Transverse colon (tissue), 3 donors: ENCODE measurements at regions not wholly inside any gene's neighbourhood (a gene's known extent, or its start where the extent isn't known, plus 50 kb on each side); places are given as distances from the start of the nearest gene placed in this dataset.

Experiments used
- EP300 ChIP-seq: sonication (generic); formaldehyde crosslinking; IDR thresholded peaks from one replicate; pipeline ENCODE4 v1.6.1; 2017; ENCODE audit warnings: antibody characterized with exemption, low read depth
- POLR2A ChIP-seq: fragments of 450-650 bp; IDR thresholded peaks from one replicate; pipeline ENCODE4 v1.6.1; 2016; ENCODE audit warnings: antibody characterized with exemption, mild to moderate bottlenecking, moderate library complexity
- TF ChIP-seq, protein P1 (sequence below), 5 experiments: fragments of 200-600 bp in 3 of 5; fragments of 450-650 bp in 2 of 5; sonication (generic) in 3 of 5; IDR thresholded peaks; 1 replicate in 2 of 5; 2 replicates in 3 of 5; pipeline ENCODE4 v1.5.1; 2016 to 2017; ENCODE audit warnings: antibody characterized with exemption in 5 of 5, inconsistent platforms in 3 of 5, mild to moderate bottlenecking in 2 of 5, moderate library complexity in 1 of 5

DNA sequence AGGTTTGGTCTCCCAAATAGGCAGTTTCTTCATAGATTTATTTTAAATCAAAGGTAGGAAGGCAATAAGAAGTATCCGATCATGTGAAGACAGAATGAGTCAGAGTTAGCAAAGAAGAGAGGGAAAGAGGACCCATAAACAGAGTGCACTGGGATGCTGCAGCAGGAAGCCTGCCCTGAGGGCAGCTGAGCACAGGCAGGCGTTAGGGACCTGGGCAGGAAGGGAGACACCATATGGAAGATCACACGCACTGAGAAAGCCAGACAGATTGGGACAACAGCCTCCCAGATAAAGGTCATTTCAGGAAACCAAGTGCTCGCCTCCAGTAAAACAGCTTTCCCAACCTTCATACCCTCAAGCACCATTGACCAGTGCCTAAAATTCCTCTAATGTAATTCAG is 598.0 kb downstream of the EFNB2 start:
- TF ChIP-seq, protein P1, sequence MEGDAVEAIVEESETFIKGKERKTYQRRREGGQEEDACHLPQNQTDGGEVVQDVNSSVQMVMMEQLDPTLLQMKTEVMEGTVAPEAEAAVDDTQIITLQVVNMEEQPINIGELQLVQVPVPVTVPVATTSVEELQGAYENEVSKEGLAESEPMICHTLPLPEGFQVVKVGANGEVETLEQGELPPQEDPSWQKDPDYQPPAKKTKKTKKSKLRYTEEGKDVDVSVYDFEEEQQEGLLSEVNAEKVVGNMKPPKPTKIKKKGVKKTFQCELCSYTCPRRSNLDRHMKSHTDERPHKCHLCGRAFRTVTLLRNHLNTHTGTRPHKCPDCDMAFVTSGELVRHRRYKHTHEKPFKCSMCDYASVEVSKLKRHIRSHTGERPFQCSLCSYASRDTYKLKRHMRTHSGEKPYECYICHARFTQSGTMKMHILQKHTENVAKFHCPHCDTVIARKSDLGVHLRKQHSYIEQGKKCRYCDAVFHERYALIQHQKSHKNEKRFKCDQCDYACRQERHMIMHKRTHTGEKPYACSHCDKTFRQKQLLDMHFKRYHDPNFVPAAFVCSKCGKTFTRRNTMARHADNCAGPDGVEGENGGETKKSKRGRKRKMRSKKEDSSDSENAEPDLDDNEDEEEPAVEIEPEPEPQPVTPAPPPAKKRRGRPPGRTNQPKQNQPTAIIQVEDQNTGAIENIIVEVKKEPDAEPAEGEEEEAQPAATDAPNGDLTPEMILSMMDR (IDR thresholded peaks at IDR 0.05) = no peak
- no peak for TF ChIP-seq EP300
- no peak for TF ChIP-seq POLR2A
